K562 (cell line): ENCODE measurements at regions not wholly inside any gene's neighbourhood (a gene's known extent, or its start where the extent isn't known, plus 50 kb on each side); places are given as distances from the start of the nearest gene placed in this dataset.

Source experiments
- ATAC-seq: fragments of 200-7000 bp; cut with Tn5 transposase; 3 replicates; pipeline ENCODE4 v1.9.1; 2020; ENCODE audit warnings: moderate library complexity
- BruUV-seq: library from RNA; stranded (reverse); fragments of 400-500 nt; replicated peaks from 2 replicates; lab custom pipeline; 2021; lab: Mats Ljungman, UMichigan
- CTCF ChIA-PET: fragments of 300-600 bp; formaldehyde crosslinking; extraction: SDS; loops from one replicate; lab custom pipeline; 2021; ENCODE audit warnings: low intra/inter-chr PET ratio; lab: Yijun Ruan, JAX
- POLR2A ChIA-PET: fragments of 300-600, 350-650 bp; sonication (Branson Sonifier 250); formaldehyde crosslinking; extraction: SDS; loops from one replicate; lab custom pipeline; 2021; ENCODE audit warnings: antibody characterized with exemption, inconsistent platforms; lab: Yijun Ruan, JAX
- DNase-seq, 4 experiments: peaks; one replicate each; pipeline versions ENCODE4 v3.0.0 to v3.0.0-alpha.2; 2011 to 2018; ENCODE audit warnings: low spot score in 3 of 4, mixed read lengths in 3 of 4; ENCODE audit errors: extremely low read depth in 1 of 4
- FAIRE-seq: peaks from 2 replicates; lab custom pipeline; 2011; peaks lifted over from hg19 to GRCh38; lab: Jason Lieb, UNC
- H2AFZ ChIP-seq: 2 replicates; pipeline ENCODE4 v1.6.0; 2011; ENCODE audit warnings: low read depth, low read length, control low read depth, inconsistent platforms
- H3K27ac ChIP-seq: fragments of 200-600 bp; 3 replicates; pipeline ENCODE4 v1.8.0; 2011; ENCODE audit warnings: low read depth, mild to moderate bottlenecking, control low read depth, inconsistent platforms, low read length, moderate library complexity, mixed read lengths; ENCODE audit errors: extremely low read depth
- H3K27me3 ChIP-seq, 2 experiments: fragments of 300-600 bp in 1 of 2; 2 replicates in 1 of 2; 3 replicates in 1 of 2; pipeline versions ENCODE4 v1.6.0 to v1.8.0; 2011; ENCODE audit warnings: inconsistent platforms in 2 of 2, low read length in 2 of 2, mild to moderate bottlenecking in 1 of 2, mixed read lengths in 1 of 2, moderate library complexity in 1 of 2; ENCODE audit not compliant: control insufficient read depth in 2 of 2, insufficient read depth in 2 of 2
- H3K36me3 ChIP-seq: fragments of 300-600 bp; 3 replicates; pipeline ENCODE4 v1.8.0; 2011; ENCODE audit warnings: mild to moderate bottlenecking, low read length, inconsistent platforms; ENCODE audit not compliant: control insufficient read depth, insufficient read depth
- H3K4me1 ChIP-seq, 2 experiments: fragments of 200-600 bp in 1 of 2; replicated peaks in 1 of 2; 2 replicates in 1 of 2; 3 replicates in 1 of 2; pipeline versions ENCODE4 v1.5.1 to v1.8.0; 2011; ENCODE audit warnings: inconsistent platforms in 2 of 2, low read length in 2 of 2, mild to moderate bottlenecking in 1 of 2, mixed read lengths in 1 of 2, moderate library complexity in 1 of 2; ENCODE audit not compliant: control insufficient read depth in 2 of 2, insufficient read depth in 2 of 2
- H3K4me2 ChIP-seq: 2 replicates; pipeline ENCODE4 v1.6.1; 2011; ENCODE audit warnings: low read length, control low read depth, inconsistent platforms, mixed read lengths; ENCODE audit not compliant: insufficient read depth
- H3K4me3 ChIP-seq: fragments of 200-600 bp; sonication (generic), shearing (Covaris generic); 2 replicates; pipeline ENCODE4 v1.5.1; 2016; ENCODE audit warnings: control low read depth, inconsistent platforms
- H3K79me2 ChIP-seq: fragments of 200-600 bp; 3 replicates; pipeline ENCODE4 v1.8.0; 2011; ENCODE audit warnings: low read length, inconsistent platforms; ENCODE audit not compliant: control insufficient read depth, insufficient read depth
- H3K9ac ChIP-seq, 2 experiments: 2 replicates each; pipeline versions ENCODE4 v1.6.0 to v1.6.1; 2011; ENCODE audit warnings: low read depth in 2 of 2, low read length in 2 of 2, control low read depth in 1 of 2, inconsistent platforms in 1 of 2, mild to moderate bottlenecking in 1 of 2, mixed read lengths in 1 of 2; ENCODE audit not compliant: insufficient read depth in 1 of 2
- H3K9me1 ChIP-seq: one replicate; pipeline ENCODE4 v1.6.0; 2011; ENCODE audit warnings: inconsistent platforms, mild to moderate bottlenecking, low read length, moderate library complexity; ENCODE audit not compliant: control insufficient read depth, insufficient read depth
- H3K9me3 ChIP-seq: replicated peaks from 2 replicates; pipeline ENCODE4 v1.5.1; 2011; ENCODE audit warnings: low read depth, low read length, inconsistent platforms; ENCODE audit not compliant: control insufficient read depth, insufficient read depth
- H4K20me1 ChIP-seq: replicated peaks from 2 replicates; pipeline ENCODE4 v1.6.1; 2011; ENCODE audit warnings: low read length, inconsistent platforms, mixed read lengths; ENCODE audit not compliant: control insufficient read depth, insufficient read depth
- ARID1B ChIP-seq: fragments of 450-650 bp; IDR thresholded peaks from 2 replicates; pipeline ENCODE4 v1.6.1; 2016; ENCODE audit warnings: antibody characterized with exemption, mild to moderate bottlenecking, inconsistent platforms
- ARNT ChIP-seq, 2 experiments: fragments of 450-650 bp; IDR thresholded peaks; 2 replicates each; pipeline ENCODE4 v1.6.1; 2016; ENCODE audit warnings: mild to moderate bottlenecking in 1 of 2
- C11orf30 ChIP-seq: fragments of 450-650 bp; IDR thresholded peaks from 2 replicates; pipeline ENCODE4 v1.6.1; 2016; ENCODE audit warnings: low read depth, mild to moderate bottlenecking
- CBFA2T3 ChIP-seq: fragments of 450-650 bp; IDR thresholded peaks from 2 replicates; pipeline ENCODE4 v1.6.1; 2017
- CREM ChIP-seq: IDR thresholded peaks from 2 replicates; pipeline ENCODE4 v1.6.1; 2014; ENCODE audit warnings: antibody characterized with exemption, low read depth
- MAFF ChIP-seq: IDR thresholded peaks from 2 replicates; pipeline ENCODE4 v1.6.1; 2012; ENCODE audit warnings: low read length, improper control_type of control experiment
- MAFG ChIP-seq: fragments of 450-650 bp; conservative IDR thresholded peaks from 2 replicates; pipeline ENCODE4 v1.6.1; 2016; ENCODE audit warnings: missing genetic modification characterization, missing compliant biosample characterization
- MAFK ChIP-seq: IDR thresholded peaks from 2 replicates; pipeline ENCODE4 v1.6.1; 2011; ENCODE audit warnings: low read length, improper control_type of control experiment
- NFE2 ChIP-seq: IDR thresholded peaks from 2 replicates; pipeline ENCODE4 v1.6.1; 2014; ENCODE audit warnings: antibody characterized with exemption, low read depth
- PKNOX1 ChIP-seq: fragments of 450-650 bp; IDR thresholded peaks from 2 replicates; pipeline ENCODE4 v1.6.1; 2016
- U2AF1 ChIP-seq: fragments of 200-400 bp; formaldehyde crosslinking; optimal IDR thresholded peaks from 2 replicates; pipeline ENCODE3; 2017; ENCODE audit warnings: mild to moderate bottlenecking, low read depth, low read length, moderate library complexity
- ZNF316 ChIP-seq: fragments of 450-650 bp; IDR thresholded peaks from 2 replicates; pipeline ENCODE4 v1.6.1; 2016
- ZNF449 ChIP-seq: fragments of 250-450 bp; sonication (Bioruptor Pico); IDR thresholded peaks from 2 replicates; pipeline ENCODE4 v1.8.0; 2022; ENCODE audit warnings: moderate library complexity, mild to moderate bottlenecking, inconsistent platforms
- WGBS: fragments of 100-300 bp; shearing (Covaris generic); methylation state at CpG from one replicate; pipeline ENCODE4 v1.1.6; 2016; ENCODE audit warnings: low coverage, mixed read lengths; ENCODE audit not compliant: insufficient coverage; ENCODE audit errors: missing lambda C conversion rate; 5-methylcytosine and 5-hydroxymethylcytosine counted together
- in situ Hi-C: fragments of 300-500 bp; cut with MboI; formaldehyde crosslinking; loops from 4 replicates; pipeline ENCODE4 v1.15.0; 2018; ENCODE audit warnings: inconsistent platforms, mixed read lengths
- intact Hi-C: fragments of 100-400 bp; cut with micrococcal nuclease; formaldehyde crosslinking; loops from 2 replicates; pipeline ENCODE4 v1.14.2; 2022

- Histone ChIP-seq H3K27me3 (no peaks in the 10 kb centered on the region; a peak in 1 of 5 replicates), H2AFZ (peak overlapping the region; percentile 9; the same call in 1 of the 2 replicates), H3K79me2 (no peaks in the 10 kb centered on the region), H3K36me3 (no peaks in the 10 kb centered on the region), H3K9ac (no peak overlapping the region), H3K4me2 (no peak overlapping the region), H3K9me1 (no peaks in the 10 kb centered on the region), H3K9me3 (no peaks in the 10 kb centered on the region), H3K27ac (no peak overlapping the region), H3K4me3 (no peak overlapping the region), H3K4me1 (no peaks in the 10 kb centered on the region; a peak in 1 of 5 replicates), H4K20me1 (no peaks in the 10 kb centered on the region)
- ATAC-seq (peak; percentile 83), FAIRE-seq (no peak), DNase-seq (peak; percentile 29 to 43 (median 38))
- intact Hi-C loops = no loop called here
- ChIA-PET POLR2A (interaction anchor here (1.4 kb wide), 1 partner anchor 10 kb away, joined by 3 read pairs; no protein-coding TSS in a partner anchor), CTCF (no interaction called here)
- WGBS = 1% methylated on average over 7 of the region's 7 CpGs
- in situ Hi-C loops = no loop called here
- no TSS peak for BruUV-seq
- TF ChIP-seq MAFG (tag) (peak; percentile 72), MAFK (peak; percentile 49; the same call in 1 of the 2 replicates), NFE2 (peak; percentile 60), ARID1B (peak; percentile 34; the same call in 1 of the 2 replicates), PKNOX1 (peak; percentile 46), ZNF316 (peak; percentile 94), U2AF1 (no peak), C11orf30 (peak; percentile 86), ZNF449 (CRISPR knock-in tag) (no peak), MAFF (peak; percentile 64), CREM (no peak), ARNT (IDR thresholded peaks at IDR 0.05) (no peak), CBFA2T3 (0 out of 2 replicates have a peak, but pooled peaks have one; percentile 11)
These were observed 186.5 kb upstream of the WWC1 start for GRCh38 chr5:168104811-168105481.
